ENCODE measurements at regions not wholly inside any gene's neighbourhood (a gene's known extent, or its start where the extent isn't known, plus 50 kb on each side); places are given as distances from the start of the nearest gene placed in this dataset.
A peak's percentile ranks its signal among the peaks of the same experiment; 100 is the strongest.

DNA sequence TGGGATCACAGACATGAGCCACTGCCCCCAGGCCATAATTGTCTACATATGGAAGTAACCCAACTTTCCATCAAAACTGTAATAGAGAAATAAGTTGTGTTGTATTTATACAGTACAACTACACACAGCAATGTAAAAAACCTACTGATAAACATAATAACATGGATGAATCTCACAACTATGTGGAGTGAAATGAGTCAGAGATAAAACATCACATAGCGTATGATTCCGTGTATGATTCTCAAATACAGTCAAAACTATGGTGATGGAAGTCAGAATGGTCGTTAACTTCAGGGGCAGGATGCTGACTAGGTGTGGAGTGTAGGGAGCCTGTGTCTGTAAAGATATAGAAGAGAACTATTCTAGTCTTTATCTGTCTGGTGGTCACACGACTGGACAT is 332.7 kb upstream of the SLCO3A1 start:
- H3K4me1 ChIP-seq (ENCODE audit: insufficient read depth, low read length): peaks cover 38% of the 10 kb centered on the region
- no peak overlapping the region for H2AFZ ChIP-seq (ENCODE audit: low read length)
- no peaks in the 10 kb centered on the region for H3K9me3 ChIP-seq (ENCODE audit: low read depth, low read length)
- no peaks in the 10 kb centered on the region for H3K79me2 ChIP-seq (ENCODE audit: insufficient read depth, low read length)
- H4K20me1 ChIP-seq (ENCODE audit: insufficient read depth, low read length): no peaks in the 10 kb centered on the region
- H3K4me3 ChIP-seq (ENCODE audit: insufficient read depth, low read length): no peak overlapping the region
- H3K27ac ChIP-seq (ENCODE audit: low read depth, low read length): peak overlapping the region; percentile 40
- no peak overlapping the region for H3K4me2 ChIP-seq (ENCODE audit: insufficient read depth, low read length)
- no peaks in the 10 kb centered on the region for H3K36me3 ChIP-seq (ENCODE audit: insufficient read depth, low read length)
- no peak for DNase-seq (ENCODE audit: insufficient read length, low spot score, missing footprints)
- peaks cover 2% of the 10 kb centered on the region for H3K27me3 ChIP-seq (ENCODE audit: insufficient read depth, low read length)
- TF ChIP-seq, protein P1, sequence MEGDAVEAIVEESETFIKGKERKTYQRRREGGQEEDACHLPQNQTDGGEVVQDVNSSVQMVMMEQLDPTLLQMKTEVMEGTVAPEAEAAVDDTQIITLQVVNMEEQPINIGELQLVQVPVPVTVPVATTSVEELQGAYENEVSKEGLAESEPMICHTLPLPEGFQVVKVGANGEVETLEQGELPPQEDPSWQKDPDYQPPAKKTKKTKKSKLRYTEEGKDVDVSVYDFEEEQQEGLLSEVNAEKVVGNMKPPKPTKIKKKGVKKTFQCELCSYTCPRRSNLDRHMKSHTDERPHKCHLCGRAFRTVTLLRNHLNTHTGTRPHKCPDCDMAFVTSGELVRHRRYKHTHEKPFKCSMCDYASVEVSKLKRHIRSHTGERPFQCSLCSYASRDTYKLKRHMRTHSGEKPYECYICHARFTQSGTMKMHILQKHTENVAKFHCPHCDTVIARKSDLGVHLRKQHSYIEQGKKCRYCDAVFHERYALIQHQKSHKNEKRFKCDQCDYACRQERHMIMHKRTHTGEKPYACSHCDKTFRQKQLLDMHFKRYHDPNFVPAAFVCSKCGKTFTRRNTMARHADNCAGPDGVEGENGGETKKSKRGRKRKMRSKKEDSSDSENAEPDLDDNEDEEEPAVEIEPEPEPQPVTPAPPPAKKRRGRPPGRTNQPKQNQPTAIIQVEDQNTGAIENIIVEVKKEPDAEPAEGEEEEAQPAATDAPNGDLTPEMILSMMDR (IDR thresholded peaks at IDR 0.05; ENCODE audit: extremely low read depth, low read depth, low read length): no peak

- peaks cover 37% of the 10 kb centered on the region for H3K4me1 ChIP-seq (ENCODE audit: insufficient read depth, low read length)
- no peak for DNase-seq (ENCODE audit: insufficient read length, low spot score, missing footprints)
- H3K27ac ChIP-seq (ENCODE audit: low read depth, low read length): peak overlapping the region; percentile 40
- H3K4me3 ChIP-seq (ENCODE audit: insufficient read depth, low read length): no peak overlapping the region
- peaks cover 2% of the 10 kb centered on the region for H3K27me3 ChIP-seq (ENCODE audit: insufficient read depth, low read length)
- H3K9me3 ChIP-seq (ENCODE audit: low read depth, low read length): no peaks in the 10 kb centered on the region
- no peaks in the 10 kb centered on the region for H4K20me1 ChIP-seq (ENCODE audit: insufficient read depth, low read length)
- H2AFZ ChIP-seq (ENCODE audit: low read length): no peak overlapping the region
- TF ChIP-seq, protein P1 (IDR thresholded peaks at IDR 0.05; ENCODE audit: extremely low read depth, low read depth, low read length): no peak
- H3K79me2 ChIP-seq (ENCODE audit: insufficient read depth, low read length): no peaks in the 10 kb centered on the region
- H3K36me3 ChIP-seq (ENCODE audit: insufficient read depth, low read length): no peaks in the 10 kb centered on the region
- H3K4me2 ChIP-seq (ENCODE audit: insufficient read depth, low read length): peak overlapping the region; percentile 30
Observed at GRCh38 chr15:91521548-91521947, 332.0 kb upstream of the SLCO3A1 start.

DNA sequence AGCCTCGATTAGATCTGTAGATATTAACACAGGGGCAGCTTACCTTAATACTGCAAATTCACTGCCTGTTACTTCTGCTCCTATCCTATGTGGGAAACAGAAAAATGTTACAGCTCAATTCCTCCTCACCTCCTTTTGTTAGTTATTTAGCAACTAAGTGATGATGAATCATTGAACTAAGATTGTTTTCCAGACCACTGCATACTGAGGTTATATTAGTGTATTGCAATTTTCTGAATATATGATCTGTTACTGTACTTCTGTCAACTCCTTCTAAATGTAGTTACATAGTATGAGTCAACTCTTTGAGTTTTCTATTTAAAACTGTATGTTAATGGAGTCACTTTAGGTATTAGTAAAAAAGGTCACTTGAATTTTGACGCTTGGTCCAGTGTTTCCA is 331.5 kb upstream of the SLCO3A1 start:
- Histone ChIP-seq H3K36me3 (ENCODE audit: insufficient read depth, low read length) (no peaks in the 10 kb centered on the region), H3K79me2 (ENCODE audit: insufficient read depth, low read length) (no peaks in the 10 kb centered on the region), H3K9me3 (ENCODE audit: low read depth, low read length) (no peaks in the 10 kb centered on the region), H2AFZ (ENCODE audit: low read length) (no peak overlapping the region), H3K4me2 (ENCODE audit: insufficient read depth, low read length) (peak overlapping the region; percentile 45), H3K4me1 (ENCODE audit: insufficient read depth, low read length) (peaks cover 34% of the 10 kb centered on the region), H3K27ac (ENCODE audit: low read depth, low read length) (peak overlapping the region; percentile 40), H3K4me3 (ENCODE audit: insufficient read depth, low read length) (no peak overlapping the region), H4K20me1 (ENCODE audit: insufficient read depth, low read length) (no peaks in the 10 kb centered on the region), H3K27me3 (ENCODE audit: insufficient read depth, low read length) (peaks cover 2% of the 10 kb centered on the region)
- TF ChIP-seq, protein P1 (IDR thresholded peaks at IDR 0.05; ENCODE audit: extremely low read depth, low read depth, low read length): no peak
- DNase-seq (ENCODE audit: insufficient read length, low spot score, missing footprints): no peak

- no peak overlapping the region for H3K4me3 ChIP-seq (ENCODE audit: insufficient read depth, low read length)
- peak overlapping the region; percentile 45 for H3K4me2 ChIP-seq (ENCODE audit: insufficient read depth, low read length)
- H3K79me2 ChIP-seq (ENCODE audit: insufficient read depth, low read length): no peaks in the 10 kb centered on the region
- H3K27ac ChIP-seq (ENCODE audit: low read depth, low read length): peak overlapping the region; percentile 40
- peak overlapping the region; percentile 6 for H2AFZ ChIP-seq (ENCODE audit: low read length)
- peak; percentile 76 for DNase-seq (ENCODE audit: insufficient read length, low spot score, missing footprints)
- H3K4me1 ChIP-seq (ENCODE audit: insufficient read depth, low read length): peaks cover 27% of the 10 kb centered on the region
- no peaks in the 10 kb centered on the region for H4K20me1 ChIP-seq (ENCODE audit: insufficient read depth, low read length)
- H3K36me3 ChIP-seq (ENCODE audit: insufficient read depth, low read length): no peaks in the 10 kb centered on the region
- H3K9me3 ChIP-seq (ENCODE audit: low read depth, low read length): no peaks in the 10 kb centered on the region
- TF ChIP-seq, protein P1 (IDR thresholded peaks at IDR 0.05; ENCODE audit: extremely low read depth, low read depth, low read length): peak; percentile 82
- peaks cover 2% of the 10 kb centered on the region for H3K27me3 ChIP-seq (ENCODE audit: insufficient read depth, low read length)
Observed at GRCh38 chr15:91522605-91523332, 330.7 kb upstream of the SLCO3A1 start.
